ENCODE measurements at regions not wholly inside any gene's neighbourhood (a gene's known extent, or its start where the extent isn't known, plus 50 kb on each side); places are given as distances from the start of the nearest gene placed in this dataset.

DNA sequence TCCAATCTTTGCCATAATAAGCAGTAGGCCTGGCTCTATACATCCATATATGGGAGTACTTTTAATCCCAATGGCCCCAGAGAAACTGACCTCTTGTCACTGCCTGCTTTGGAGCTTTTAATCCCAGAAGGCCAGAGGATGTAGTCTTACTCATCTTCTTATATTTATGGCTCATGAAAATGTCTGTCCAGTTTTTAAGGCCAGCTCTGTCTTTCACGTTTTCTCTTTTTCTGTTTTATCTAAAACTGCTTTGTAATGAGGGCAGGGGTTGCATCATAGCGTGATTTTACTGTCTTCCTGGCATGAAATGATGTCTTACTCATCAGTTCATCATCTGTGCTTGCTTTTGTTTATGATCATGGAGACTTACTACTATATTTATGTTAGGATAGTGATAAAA lies 1094.9 kb downstream of the MAT2B start:
- TF ChIP-seq CTCF (IDR thresholded peaks at IDR 0.05) (no peak), POLR2A (IDR thresholded peaks at IDR 0.05) (no peak)
